ENCODE measurements at regions not wholly inside any gene's neighbourhood (a gene's known extent, or its start where the extent isn't known, plus 50 kb on each side); places are given as distances from the start of the nearest gene placed in this dataset.

- H3K79me2 ChIP-seq (ENCODE audit: insufficient read depth, low read length): no peaks in the 10 kb centered on the region
- no peaks in the 10 kb centered on the region for H3K9me3 ChIP-seq (ENCODE audit: low read length)
- H3K27ac ChIP-seq (ENCODE audit: low read depth, low read length, poor library complexity, severe bottlenecking): no peak overlapping the region
- no peaks in the 10 kb centered on the region for H3K9me2 ChIP-seq (ENCODE audit: low read depth, low read length)
- no peak for TF ChIP-seq EZH2 (IDR thresholded peaks at IDR 0.05; ENCODE audit: borderline replicate concordance, low read length)
- TF ChIP-seq, protein P1, sequence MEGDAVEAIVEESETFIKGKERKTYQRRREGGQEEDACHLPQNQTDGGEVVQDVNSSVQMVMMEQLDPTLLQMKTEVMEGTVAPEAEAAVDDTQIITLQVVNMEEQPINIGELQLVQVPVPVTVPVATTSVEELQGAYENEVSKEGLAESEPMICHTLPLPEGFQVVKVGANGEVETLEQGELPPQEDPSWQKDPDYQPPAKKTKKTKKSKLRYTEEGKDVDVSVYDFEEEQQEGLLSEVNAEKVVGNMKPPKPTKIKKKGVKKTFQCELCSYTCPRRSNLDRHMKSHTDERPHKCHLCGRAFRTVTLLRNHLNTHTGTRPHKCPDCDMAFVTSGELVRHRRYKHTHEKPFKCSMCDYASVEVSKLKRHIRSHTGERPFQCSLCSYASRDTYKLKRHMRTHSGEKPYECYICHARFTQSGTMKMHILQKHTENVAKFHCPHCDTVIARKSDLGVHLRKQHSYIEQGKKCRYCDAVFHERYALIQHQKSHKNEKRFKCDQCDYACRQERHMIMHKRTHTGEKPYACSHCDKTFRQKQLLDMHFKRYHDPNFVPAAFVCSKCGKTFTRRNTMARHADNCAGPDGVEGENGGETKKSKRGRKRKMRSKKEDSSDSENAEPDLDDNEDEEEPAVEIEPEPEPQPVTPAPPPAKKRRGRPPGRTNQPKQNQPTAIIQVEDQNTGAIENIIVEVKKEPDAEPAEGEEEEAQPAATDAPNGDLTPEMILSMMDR (IDR thresholded peaks at IDR 0.05; ENCODE audit: low read length): no peak
- H3K9ac ChIP-seq (ENCODE audit: low read length): no peak overlapping the region
- H4K20me1 ChIP-seq (ENCODE audit: insufficient read depth, low read length): no peaks in the 10 kb centered on the region
- no peaks in the 10 kb centered on the region for H3F3A ChIP-seq (ENCODE audit: insufficient read depth, low read length)
- H3K4me2 ChIP-seq (ENCODE audit: low read length): no peak overlapping the region
- H3K36me3 ChIP-seq (ENCODE audit: insufficient read depth, low read length): no peaks in the 10 kb centered on the region
- no peak overlapping the region for H2AFZ ChIP-seq (ENCODE audit: low read length)
- H3K27me3 ChIP-seq (ENCODE audit: insufficient read depth, low read length): no peaks in the 10 kb centered on the region
- no peaks in the 10 kb centered on the region for H3K4me1 ChIP-seq (ENCODE audit: insufficient read depth, low read length, severe bottlenecking)
- H3K4me3 ChIP-seq (ENCODE audit: low read depth, low read length, poor library complexity, severe bottlenecking): no peak overlapping the region
These were observed 652.1 kb upstream of the CITED2 start for GRCh38 chr6:140026546-140026945.

GRCh38 chr6:140025171-140025570 lies 650.7 kb upstream of the CITED2 start:
- Histone ChIP-seq H3K4me2 (ENCODE audit: low read length) (no peak overlapping the region), H4K20me1 (ENCODE audit: insufficient read depth, low read length) (no peaks in the 10 kb centered on the region), H3K36me3 (ENCODE audit: insufficient read depth, low read length) (no peaks in the 10 kb centered on the region), H3K4me1 (ENCODE audit: insufficient read depth, low read length, severe bottlenecking) (no peaks in the 10 kb centered on the region), H3K9me2 (ENCODE audit: low read depth, low read length) (no peaks in the 10 kb centered on the region), H3F3A (ENCODE audit: insufficient read depth, low read length) (no peaks in the 10 kb centered on the region), H3K9ac (ENCODE audit: low read length) (no peak overlapping the region), H3K27me3 (ENCODE audit: insufficient read depth, low read length) (no peaks in the 10 kb centered on the region), H3K79me2 (ENCODE audit: insufficient read depth, low read length) (no peaks in the 10 kb centered on the region), H3K4me3 (ENCODE audit: low read depth, low read length, poor library complexity, severe bottlenecking) (no peak overlapping the region), H2AFZ (ENCODE audit: low read length) (no peak overlapping the region), H3K9me3 (ENCODE audit: low read length) (no peaks in the 10 kb centered on the region), H3K27ac (ENCODE audit: low read depth, low read length, poor library complexity, severe bottlenecking) (no peak overlapping the region)
- TF ChIP-seq, protein P1 (IDR thresholded peaks at IDR 0.05; ENCODE audit: low read length): no peak
- no peak for TF ChIP-seq EZH2 (IDR thresholded peaks at IDR 0.05; ENCODE audit: borderline replicate concordance, low read length)

DNA sequence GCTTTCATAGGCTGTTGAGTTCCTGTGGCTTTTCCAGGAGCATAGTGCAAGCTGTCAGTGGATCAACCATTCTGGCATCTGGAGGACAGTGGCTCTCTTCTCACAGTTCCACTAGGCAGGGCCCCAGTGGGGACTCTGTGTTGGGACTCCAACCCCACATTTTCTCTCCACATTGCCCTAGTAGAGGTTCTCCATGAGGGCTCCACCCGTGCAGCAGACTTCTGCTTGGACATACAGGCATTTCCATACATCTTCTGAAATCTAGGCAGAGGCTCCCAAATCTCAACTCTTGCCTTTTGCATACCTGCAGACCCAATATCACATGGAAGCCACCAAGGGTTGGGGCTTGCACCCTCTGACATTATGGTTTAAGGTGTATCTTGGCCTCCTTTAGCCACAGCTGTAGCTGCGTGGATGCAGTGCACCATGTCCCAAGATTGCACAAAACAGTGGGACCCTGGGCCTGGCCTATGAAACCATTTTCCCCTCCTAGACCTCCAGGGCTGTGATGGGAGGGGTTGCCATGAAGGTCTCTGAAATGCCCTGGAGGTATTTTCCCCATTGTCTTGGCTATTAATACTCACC lies 645.9 kb upstream of the CITED2 start:
- H3K4me2 ChIP-seq (ENCODE audit: low read length): no peak overlapping the region
- no peak overlapping the region for H2AFZ ChIP-seq (ENCODE audit: low read length)
- H3K27ac ChIP-seq (ENCODE audit: low read depth, low read length, poor library complexity, severe bottlenecking): no peak overlapping the region
- H3K9me2 ChIP-seq (ENCODE audit: low read depth, low read length): no peaks in the 10 kb centered on the region
- no peaks in the 10 kb centered on the region for H3K4me1 ChIP-seq (ENCODE audit: insufficient read depth, low read length, severe bottlenecking)
- no peak overlapping the region for H3K4me3 ChIP-seq (ENCODE audit: low read depth, low read length, poor library complexity, severe bottlenecking)
- H3F3A ChIP-seq (ENCODE audit: insufficient read depth, low read length): no peaks in the 10 kb centered on the region
- H3K9ac ChIP-seq (ENCODE audit: low read length): no peak overlapping the region
- H3K27me3 ChIP-seq (ENCODE audit: insufficient read depth, low read length): no peaks in the 10 kb centered on the region
- no peaks in the 10 kb centered on the region for H4K20me1 ChIP-seq (ENCODE audit: insufficient read depth, low read length)
- no peaks in the 10 kb centered on the region for H3K79me2 ChIP-seq (ENCODE audit: insufficient read depth, low read length)
- TF ChIP-seq EZH2 (IDR thresholded peaks at IDR 0.05; ENCODE audit: borderline replicate concordance, low read length): no peak
- TF ChIP-seq, protein P1 (IDR thresholded peaks at IDR 0.05; ENCODE audit: low read length): no peak
- H3K9me3 ChIP-seq (ENCODE audit: low read length): no peaks in the 10 kb centered on the region
- no peaks in the 10 kb centered on the region for H3K36me3 ChIP-seq (ENCODE audit: insufficient read depth, low read length)
